ENCODE measurements at regions not wholly inside any gene's neighbourhood (a gene's known extent, or its start where the extent isn't known, plus 50 kb on each side); places are given as distances from the start of the nearest gene placed in this dataset.
"Not testable (repeated sequence)": the region's sequence is repeated elsewhere in the genome, so short reads cannot be mapped to it uniquely, and the experiment has no call there.

DNA sequence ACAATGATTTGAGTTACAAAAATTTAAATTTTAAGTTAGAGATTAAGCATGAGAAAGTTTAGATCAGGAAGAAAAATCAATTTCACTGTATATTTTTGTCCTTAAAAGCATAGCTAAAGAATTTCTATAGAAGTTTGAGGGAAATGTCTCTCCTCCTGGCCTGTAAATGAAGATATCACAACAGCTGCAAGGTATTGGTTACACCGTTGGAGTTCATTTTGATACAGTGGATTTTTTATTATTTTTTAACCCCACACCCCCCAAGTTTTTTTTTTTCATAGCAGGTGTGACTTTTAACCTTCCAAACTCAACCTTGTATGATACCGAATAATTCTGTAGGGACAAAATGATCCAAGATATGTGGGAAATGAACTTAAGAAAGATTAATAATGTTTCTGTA lies 156.3 kb downstream of the DISP1 start:
- no peak for DNase-seq (ENCODE audit: extremely low spot score, unreplicated experiment)
- peaks cover 3% of the 10 kb centered on the region for H3K36me3 Mint-ChIP-seq
- no peak overlapping the region for H3K27ac Mint-ChIP-seq
- peaks cover 17% of the 10 kb centered on the region for H3K4me1 Mint-ChIP-seq (ENCODE audit: unreplicated experiment)
- TF ChIP-seq, protein P1, sequence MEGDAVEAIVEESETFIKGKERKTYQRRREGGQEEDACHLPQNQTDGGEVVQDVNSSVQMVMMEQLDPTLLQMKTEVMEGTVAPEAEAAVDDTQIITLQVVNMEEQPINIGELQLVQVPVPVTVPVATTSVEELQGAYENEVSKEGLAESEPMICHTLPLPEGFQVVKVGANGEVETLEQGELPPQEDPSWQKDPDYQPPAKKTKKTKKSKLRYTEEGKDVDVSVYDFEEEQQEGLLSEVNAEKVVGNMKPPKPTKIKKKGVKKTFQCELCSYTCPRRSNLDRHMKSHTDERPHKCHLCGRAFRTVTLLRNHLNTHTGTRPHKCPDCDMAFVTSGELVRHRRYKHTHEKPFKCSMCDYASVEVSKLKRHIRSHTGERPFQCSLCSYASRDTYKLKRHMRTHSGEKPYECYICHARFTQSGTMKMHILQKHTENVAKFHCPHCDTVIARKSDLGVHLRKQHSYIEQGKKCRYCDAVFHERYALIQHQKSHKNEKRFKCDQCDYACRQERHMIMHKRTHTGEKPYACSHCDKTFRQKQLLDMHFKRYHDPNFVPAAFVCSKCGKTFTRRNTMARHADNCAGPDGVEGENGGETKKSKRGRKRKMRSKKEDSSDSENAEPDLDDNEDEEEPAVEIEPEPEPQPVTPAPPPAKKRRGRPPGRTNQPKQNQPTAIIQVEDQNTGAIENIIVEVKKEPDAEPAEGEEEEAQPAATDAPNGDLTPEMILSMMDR (conservative IDR thresholded peaks at IDR 0.05) = no peak
- H3K27me3 Mint-ChIP-seq = peaks cover 4% of the 10 kb centered on the region
- H3K9me3 Mint-ChIP-seq = no peaks in the 10 kb centered on the region
- no peak overlapping the region for H3K4me3 Mint-ChIP-seq

DNA sequence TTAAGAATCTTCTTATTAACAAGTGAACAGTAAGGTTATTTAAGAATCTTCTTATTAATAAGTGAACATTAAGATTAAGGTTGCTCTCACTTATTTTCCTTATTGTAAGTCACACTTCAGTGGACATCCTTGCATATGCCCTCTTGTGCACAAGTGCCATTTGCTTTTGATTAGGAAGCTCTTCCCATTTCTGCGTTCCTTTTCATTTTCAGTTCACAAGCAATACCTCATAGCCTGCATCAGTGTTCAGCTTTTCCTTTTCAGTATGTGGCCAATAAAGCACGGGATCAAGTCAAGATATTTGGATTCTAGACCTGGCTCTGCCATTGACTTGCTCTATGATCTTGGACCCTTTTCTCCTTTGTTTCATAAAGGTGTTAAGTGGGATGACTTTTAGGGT lies 158.7 kb downstream of the DISP1 start:
- no peak for DNase-seq (ENCODE audit: extremely low spot score, unreplicated experiment)
- Mint-ChIP-seq H3K4me3 (no peak overlapping the region), H3K27ac (no peak overlapping the region), H3K36me3 (peaks cover 5% of the 10 kb centered on the region), H3K9me3 (no peaks in the 10 kb centered on the region), H3K4me1 (ENCODE audit: unreplicated experiment) (peaks cover 24% of the 10 kb centered on the region), H3K27me3 (no peaks in the 10 kb centered on the region)
- TF ChIP-seq, protein P1 (conservative IDR thresholded peaks at IDR 0.05) = no peak

DNA sequence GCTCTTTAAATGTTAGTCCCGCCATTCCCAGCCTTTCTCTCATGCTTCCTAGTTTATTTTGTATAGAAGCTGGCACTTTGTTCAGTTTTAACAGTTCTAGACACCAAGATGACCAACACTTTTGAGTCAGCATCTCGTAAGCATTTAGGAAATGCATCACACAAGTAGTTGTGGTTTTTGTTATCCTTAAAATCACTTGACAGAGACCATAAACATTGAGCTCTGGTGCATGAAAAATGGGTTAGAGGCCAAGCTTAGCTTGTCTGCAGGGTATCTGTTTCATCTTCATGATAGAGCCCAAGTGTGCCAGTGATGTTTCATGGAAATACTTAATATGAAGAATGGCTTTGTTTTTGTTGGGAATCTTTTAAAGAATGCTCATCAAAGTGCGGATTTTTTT lies 159.7 kb downstream of the DISP1 start:
- H3K36me3 Mint-ChIP-seq = peaks cover 5% of the 10 kb centered on the region
- H3K9me3 Mint-ChIP-seq = no peaks in the 10 kb centered on the region
- no peak overlapping the region for H3K27ac Mint-ChIP-seq
- no peak overlapping the region for H3K4me3 Mint-ChIP-seq
- TF ChIP-seq, protein P1 (conservative IDR thresholded peaks at IDR 0.05) = no peak
- no peak for DNase-seq (ENCODE audit: extremely low spot score, unreplicated experiment)
- no peaks in the 10 kb centered on the region for H3K27me3 Mint-ChIP-seq
- H3K4me1 Mint-ChIP-seq (ENCODE audit: unreplicated experiment) = peaks cover 24% of the 10 kb centered on the region

DNA sequence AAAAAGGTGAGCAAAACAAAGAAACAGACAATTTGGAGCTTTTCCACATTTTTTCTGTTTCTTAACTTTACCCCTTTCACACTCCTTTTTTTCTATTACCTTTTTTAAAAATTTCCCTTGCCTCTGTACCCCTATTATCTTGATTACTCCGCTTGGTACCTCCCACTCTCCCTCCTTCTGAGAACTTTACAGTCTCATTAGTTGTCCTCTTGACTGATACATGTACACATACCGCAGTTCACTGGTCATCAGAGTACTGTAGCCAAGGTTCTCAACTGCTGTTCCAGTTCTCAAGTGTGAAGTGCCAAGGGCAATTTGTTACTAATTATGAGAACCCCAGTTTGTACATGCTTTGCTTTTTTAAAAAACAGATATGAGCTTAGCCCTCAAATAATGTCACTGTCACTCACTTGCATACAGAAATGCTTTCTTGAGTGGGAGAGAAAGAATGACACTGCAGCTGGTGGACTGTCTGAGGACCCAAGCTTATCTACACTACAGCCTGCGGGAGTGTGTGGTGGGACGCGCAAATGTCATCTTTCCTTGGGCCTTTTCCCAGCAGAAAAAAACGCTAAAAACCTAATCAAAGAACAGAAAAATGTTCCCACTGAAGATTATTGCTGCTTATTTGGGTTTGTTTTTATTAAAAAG lies 160.8 kb downstream of the DISP1 start:
- TF ChIP-seq, protein P1 (conservative IDR thresholded peaks at IDR 0.05) = no peak
- no peak overlapping the region for H3K4me3 Mint-ChIP-seq
- H3K9me3 Mint-ChIP-seq = no peaks in the 10 kb centered on the region
- H3K36me3 Mint-ChIP-seq = peaks cover 5% of the 10 kb centered on the region
- peaks cover 19% of the 10 kb centered on the region for H3K4me1 Mint-ChIP-seq (ENCODE audit: unreplicated experiment)
- H3K27ac Mint-ChIP-seq = no peak overlapping the region
- no peaks in the 10 kb centered on the region for H3K27me3 Mint-ChIP-seq
- DNase-seq (ENCODE audit: extremely low spot score, unreplicated experiment) = no peak

DNA sequence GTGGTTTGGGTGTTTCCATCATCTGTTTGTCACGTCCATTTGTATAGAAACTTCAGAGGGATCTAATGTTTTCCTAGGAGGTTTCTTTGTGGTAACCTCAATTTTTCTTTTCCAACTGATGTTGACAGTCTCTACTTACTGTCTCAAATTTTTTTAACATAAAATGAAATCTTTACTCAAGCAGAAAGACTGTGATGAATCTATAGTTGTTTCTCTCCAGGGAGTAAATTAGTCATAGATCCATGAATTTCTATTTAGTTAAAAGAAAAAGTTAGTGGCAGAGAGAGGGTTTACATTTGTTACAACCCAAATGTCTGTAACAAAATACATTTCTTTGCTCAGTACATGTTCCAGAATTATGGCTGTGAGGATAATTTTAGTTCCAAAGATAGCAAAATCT lies 161.6 kb downstream of the DISP1 start:
- no peak for DNase-seq (ENCODE audit: extremely low spot score, unreplicated experiment)
- peaks cover 5% of the 10 kb centered on the region for H3K36me3 Mint-ChIP-seq
- no peak overlapping the region for H3K27ac Mint-ChIP-seq
- peaks cover 19% of the 10 kb centered on the region for H3K4me1 Mint-ChIP-seq (ENCODE audit: unreplicated experiment)
- TF ChIP-seq, protein P1 (conservative IDR thresholded peaks at IDR 0.05) = no peak
- H3K27me3 Mint-ChIP-seq = no peaks in the 10 kb centered on the region
- peak overlapping the region; percentile 29 for H3K4me3 Mint-ChIP-seq
- no peaks in the 10 kb centered on the region for H3K9me3 Mint-ChIP-seq

DNA sequence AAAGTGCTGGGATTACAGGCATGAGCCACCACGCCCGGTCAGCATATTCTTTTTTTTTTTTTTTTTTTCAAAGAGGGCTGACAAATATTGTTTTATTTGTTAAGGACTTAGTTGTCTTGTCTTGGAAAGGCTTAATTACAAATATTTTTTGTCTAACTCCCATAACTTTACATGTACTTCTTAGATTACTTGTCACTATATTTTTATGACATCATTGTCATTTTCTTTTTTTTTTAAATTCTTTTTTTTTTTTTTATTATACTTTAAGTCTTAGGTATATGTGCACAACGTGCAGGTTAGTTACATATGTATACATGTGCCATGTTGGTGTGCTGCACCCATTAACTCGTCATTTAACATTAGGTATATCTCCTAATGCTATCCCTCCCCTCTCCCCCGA lies 162.5 kb downstream of the DISP1 start:
- H3K27ac Mint-ChIP-seq; DNase-seq (ENCODE audit: extremely low spot score, unreplicated experiment); H3K9me3 Mint-ChIP-seq; H3K36me3 Mint-ChIP-seq; H3K27me3 Mint-ChIP-seq; H3K4me3 Mint-ChIP-seq: not testable (repeated sequence)
- H3K4me1 Mint-ChIP-seq (ENCODE audit: unreplicated experiment) = peaks cover 19% of the 10 kb centered on the region

All from type B pancreatic cell (in vitro differentiated cells).